ENCODE measurements at regions not wholly inside any gene's neighbourhood (a gene's known extent, or its start where the extent isn't known, plus 50 kb on each side); places are given as distances from the start of the nearest gene placed in this dataset.

DNA sequence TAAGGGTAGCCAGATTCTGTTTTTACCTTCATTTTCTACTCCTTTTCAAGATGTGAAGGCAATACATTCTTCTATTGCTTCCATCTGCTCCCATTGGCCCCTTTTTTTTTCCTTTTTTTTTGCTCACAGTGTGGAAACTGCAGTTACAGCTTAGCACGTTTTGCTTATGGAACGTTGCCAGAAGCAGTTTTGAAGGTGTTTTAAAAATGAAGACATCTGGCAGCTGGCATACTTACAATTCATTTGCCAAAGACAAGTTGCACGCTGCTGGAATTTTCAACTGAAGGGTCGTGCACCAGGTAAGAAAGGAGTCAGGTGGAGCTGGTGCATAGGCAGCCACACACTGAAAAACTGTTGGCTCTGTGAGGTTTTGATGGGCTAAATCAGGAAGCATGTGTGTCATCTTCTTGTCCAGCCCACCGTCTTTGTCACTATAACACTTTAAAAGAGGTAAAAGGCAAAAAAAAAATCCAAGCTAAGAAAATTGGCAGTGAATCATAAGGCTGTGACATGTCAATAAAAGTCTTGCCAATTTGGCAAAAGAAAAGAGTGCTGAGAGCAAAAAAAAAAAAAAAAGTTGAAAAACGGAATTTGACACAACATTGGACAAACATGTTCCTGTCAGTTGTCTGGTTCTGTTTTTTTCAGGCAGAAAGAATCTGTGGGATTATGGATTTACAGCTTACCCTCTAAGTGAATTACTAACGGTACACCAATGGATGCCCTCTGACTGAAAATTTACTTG is 225.4 kb upstream of the SOX2 start:
- TF ChIP-seq CTCF (IDR thresholded peaks at IDR 0.05; ENCODE audit: insufficient read depth, low read length, poor library complexity, severe bottlenecking): no peak
- no peak for TF ChIP-seq EZH2phosphoT487 (conservative IDR thresholded peaks at IDR 0.05; ENCODE audit: low read length)

Measured in SU-DHL-6 (cell line).